AG04450 (cell line): ENCODE measurements at regions not wholly inside any gene's neighbourhood (a gene's known extent, or its start where the extent isn't known, plus 50 kb on each side); places are given as distances from the start of the nearest gene placed in this dataset.

Experiments
- CTCF ChIA-PET: fragments of 300-600, 350-600 bp; formaldehyde crosslinking; extraction: SDS; loops from one replicate; lab custom pipeline; 2022; ENCODE audit warnings: antibody characterized with exemption, inconsistent platforms; lab: Charles Lee
- POLR2A ChIA-PET: fragments of 350-600 bp; formaldehyde crosslinking; extraction: SDS; loops from one replicate; lab custom pipeline; 2021; ENCODE audit warnings: antibody characterized with exemption, inconsistent platforms; lab: Yijun Ruan, JAX
- DNase-seq: peaks from one replicate; pipeline ENCODE4 v3.0.0-alpha.2; 2011; ENCODE audit warnings: low read depth, low spot score
- H3K27ac ChIP-seq: one replicate; pipeline ENCODE4 v1.5.1; 2012; ENCODE audit warnings: low read depth, low read length, control low read depth
- H3K27me3 ChIP-seq: one replicate; pipeline ENCODE4 v1.6.0; 2012; ENCODE audit warnings: low read length; ENCODE audit not compliant: control insufficient read depth, insufficient read depth
- H3K4me3 ChIP-seq: 2 replicates; pipeline ENCODE4 v1.5.1; 2011; ENCODE audit warnings: mild to moderate bottlenecking, low read depth, low read length, control low read depth
- H3K9me3 ChIP-seq: 2 replicates; pipeline ENCODE4 v1.5.1; 2012; ENCODE audit warnings: low read length; ENCODE audit not compliant: control insufficient read depth, insufficient read depth
- TF ChIP-seq, protein P1 (sequence below): IDR thresholded peaks from 2 replicates; pipeline ENCODE4 v1.5.1; 2011; ENCODE audit warnings: low read depth, low read length, control low read depth, inconsistent platforms

DNA sequence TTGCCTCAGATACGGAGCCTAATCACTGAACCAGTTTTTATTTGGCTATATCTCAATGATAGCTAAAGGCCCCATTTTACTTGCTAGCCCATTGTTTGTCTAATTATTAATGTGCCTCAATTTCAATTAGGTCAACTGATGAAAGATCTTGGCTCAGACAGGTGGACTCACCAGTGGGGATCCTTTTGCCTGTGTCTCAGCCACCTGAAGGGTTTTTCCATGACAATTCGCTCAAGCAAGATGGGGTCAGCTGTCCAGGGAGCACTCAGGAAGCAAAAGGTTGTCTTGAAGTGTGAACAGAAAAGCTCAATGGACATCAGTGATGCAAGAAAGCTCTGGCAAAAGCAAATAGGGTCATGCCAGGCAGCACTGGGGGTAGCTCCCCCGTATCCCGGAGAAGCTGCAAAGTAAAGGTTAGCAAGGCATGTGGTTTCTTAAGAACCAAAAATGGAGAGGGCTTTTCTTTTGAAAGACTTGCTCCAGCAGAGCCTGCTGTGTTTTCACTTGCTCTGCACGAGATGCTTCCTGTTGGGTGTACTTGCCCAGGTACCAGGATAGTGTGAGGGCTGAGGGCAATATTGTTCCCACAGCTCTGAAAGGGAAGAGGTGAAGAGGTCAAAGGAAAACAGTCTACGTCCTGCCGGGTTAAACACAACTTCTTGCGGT lies 541.2 kb upstream of the CDH5 start:
- H3K27ac ChIP-seq: no peak overlapping the region
- TF ChIP-seq, protein P1, sequence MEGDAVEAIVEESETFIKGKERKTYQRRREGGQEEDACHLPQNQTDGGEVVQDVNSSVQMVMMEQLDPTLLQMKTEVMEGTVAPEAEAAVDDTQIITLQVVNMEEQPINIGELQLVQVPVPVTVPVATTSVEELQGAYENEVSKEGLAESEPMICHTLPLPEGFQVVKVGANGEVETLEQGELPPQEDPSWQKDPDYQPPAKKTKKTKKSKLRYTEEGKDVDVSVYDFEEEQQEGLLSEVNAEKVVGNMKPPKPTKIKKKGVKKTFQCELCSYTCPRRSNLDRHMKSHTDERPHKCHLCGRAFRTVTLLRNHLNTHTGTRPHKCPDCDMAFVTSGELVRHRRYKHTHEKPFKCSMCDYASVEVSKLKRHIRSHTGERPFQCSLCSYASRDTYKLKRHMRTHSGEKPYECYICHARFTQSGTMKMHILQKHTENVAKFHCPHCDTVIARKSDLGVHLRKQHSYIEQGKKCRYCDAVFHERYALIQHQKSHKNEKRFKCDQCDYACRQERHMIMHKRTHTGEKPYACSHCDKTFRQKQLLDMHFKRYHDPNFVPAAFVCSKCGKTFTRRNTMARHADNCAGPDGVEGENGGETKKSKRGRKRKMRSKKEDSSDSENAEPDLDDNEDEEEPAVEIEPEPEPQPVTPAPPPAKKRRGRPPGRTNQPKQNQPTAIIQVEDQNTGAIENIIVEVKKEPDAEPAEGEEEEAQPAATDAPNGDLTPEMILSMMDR: no peak
- POLR2A ChIA-PET: no interaction called here
- no peak overlapping the region for H3K4me3 ChIP-seq
- H3K9me3 ChIP-seq: no peaks in the 10 kb centered on the region
- H3K27me3 ChIP-seq: peaks cover 10% of the 10 kb centered on the region
- CTCF ChIA-PET: no interaction called here
- no peak for DNase-seq

- no peak for DNase-seq
- TF ChIP-seq, protein P1: no peak
- ChIA-PET CTCF (no interaction called here), POLR2A (no interaction called here)
- no peak overlapping the region for H3K27ac ChIP-seq
- H3K27me3 ChIP-seq: peaks cover 6% of the 10 kb centered on the region
- H3K9me3 ChIP-seq: no peaks in the 10 kb centered on the region
- H3K4me3 ChIP-seq: no peak overlapping the region
Observed at GRCh38 chr16:65822148-65822547, 544.3 kb upstream of the CDH5 start.

DNA sequence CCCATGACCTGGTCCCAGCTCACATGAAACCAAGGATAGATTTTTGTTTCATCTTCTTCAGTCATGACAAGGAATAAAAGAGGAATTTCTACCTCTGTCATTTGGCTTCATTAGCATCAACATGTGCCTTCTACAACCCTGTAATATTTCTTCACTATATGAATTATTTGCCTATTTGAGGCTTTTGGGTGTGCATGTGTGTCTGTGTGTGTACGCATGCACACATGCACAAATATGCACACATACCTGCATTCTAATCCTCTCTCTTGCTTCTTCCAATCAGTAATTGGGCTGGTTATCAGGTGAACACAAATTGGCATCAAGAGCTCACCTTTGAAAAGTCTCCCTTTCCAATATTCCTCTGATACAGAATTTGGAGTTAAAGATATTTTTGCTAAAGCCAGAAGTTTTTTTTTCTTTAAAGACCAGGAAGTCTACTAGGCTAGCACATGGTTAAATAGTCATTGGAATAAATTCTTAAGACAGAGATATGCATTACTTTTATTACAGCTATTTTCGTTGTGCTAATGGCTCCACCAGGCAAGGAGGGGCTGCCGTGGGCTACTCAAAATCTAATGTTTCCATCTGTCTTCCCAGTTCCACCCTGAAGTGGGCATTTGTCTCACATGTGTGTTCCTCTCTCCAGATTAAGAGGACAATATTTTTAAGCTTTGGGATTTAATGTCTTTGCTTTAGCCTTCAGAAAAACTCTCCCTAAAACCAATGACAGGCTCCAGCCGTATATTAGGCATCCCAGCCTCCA lies 547.2 kb upstream of the CDH5 start:
- H3K27ac ChIP-seq: no peak overlapping the region
- POLR2A ChIA-PET: no interaction called here
- TF ChIP-seq, protein P1: no peak
- DNase-seq: no peak
- H3K4me3 ChIP-seq: no peak overlapping the region
- no peaks in the 10 kb centered on the region for H3K27me3 ChIP-seq
- H3K9me3 ChIP-seq: no peaks in the 10 kb centered on the region
- CTCF ChIA-PET: no interaction called here

DNA sequence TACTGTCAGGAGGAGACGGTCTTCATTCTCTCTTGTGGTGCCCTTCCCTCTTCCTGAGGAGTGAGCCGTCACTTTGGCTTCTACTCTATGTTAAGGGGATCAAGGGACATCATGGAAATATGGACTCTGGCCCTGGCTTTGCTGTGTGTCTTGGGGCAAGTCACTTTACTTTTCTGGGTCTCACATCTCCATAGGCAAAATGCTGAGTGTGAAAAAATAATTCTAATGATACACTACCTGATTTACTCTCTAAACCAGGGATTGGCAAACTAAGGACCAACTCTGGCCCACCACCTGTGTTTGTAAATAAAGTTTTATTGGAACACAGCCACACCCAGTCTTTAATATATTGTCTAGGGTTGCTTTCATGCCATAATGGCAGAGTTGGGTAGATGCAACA lies 548.7 kb upstream of the CDH5 start:
- CTCF ChIA-PET: no interaction called here
- H3K27me3 ChIP-seq: no peaks in the 10 kb centered on the region
- no peaks in the 10 kb centered on the region for H3K9me3 ChIP-seq
- no peak overlapping the region for H3K4me3 ChIP-seq
- POLR2A ChIA-PET: no interaction called here
- no peak overlapping the region for H3K27ac ChIP-seq
- TF ChIP-seq, protein P1: no peak
- no peak for DNase-seq

- POLR2A ChIA-PET: no interaction called here
- TF ChIP-seq, protein P1: no peak
- Histone ChIP-seq H3K27me3 (no peaks in the 10 kb centered on the region), H3K4me3 (no peak overlapping the region), H3K9me3 (no peaks in the 10 kb centered on the region), H3K27ac (no peak overlapping the region)
- DNase-seq: no peak
- CTCF ChIA-PET: no interaction called here
Observed at GRCh38 chr16:65817066-65817465, 549.4 kb upstream of the CDH5 start.
